ENCODE measurements at regions not wholly inside any gene's neighbourhood (a gene's known extent, or its start where the extent isn't known, plus 50 kb on each side); places are given as distances from the start of the nearest gene placed in this dataset.

GRCh38 chr7:149708026-149708425 is 65.4 kb downstream of the ZNF467 start:
- TF ChIP-seq EZH2 (IDR thresholded peaks at IDR 0.05; ENCODE audit: insufficient read depth, poor library complexity, severe bottlenecking) (no peak), EZH2phosphoT487 (IDR thresholded peaks at IDR 0.05; ENCODE audit: insufficient read depth, low read depth) (no peak)

Measured in GM23248 (cell line).